ENCODE measurements at regions not wholly inside any gene's neighbourhood (a gene's known extent, or its start where the extent isn't known, plus 50 kb on each side); places are given as distances from the start of the nearest gene placed in this dataset.

DNA sequence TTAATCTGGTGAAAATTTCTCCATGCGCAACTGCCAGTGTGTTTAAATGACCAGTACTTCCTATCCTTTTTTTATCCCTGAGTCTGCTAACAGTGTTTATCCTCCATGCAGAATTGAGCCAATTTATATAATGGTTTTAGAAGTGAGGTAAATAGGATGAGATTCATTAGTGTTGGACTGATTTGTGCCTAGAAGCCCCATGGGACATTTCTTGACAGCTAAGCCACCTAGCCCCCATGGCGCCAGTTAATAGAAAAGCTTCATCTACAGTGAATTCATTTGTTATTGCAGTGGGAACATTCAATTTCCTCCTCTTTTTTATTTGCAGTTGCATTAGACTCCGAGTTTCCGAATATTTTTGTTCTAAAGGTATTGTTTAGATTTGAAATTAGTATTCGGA, 175.6 kb downstream of the ARL6IP6 start:
- DNase-seq (ENCODE audit: low read depth): no peak
- Histone ChIP-seq H3K27me3 (ENCODE audit: control insufficient read depth, insufficient read depth, low read length) (no peaks in the 10 kb centered on the region), H3K36me3 (ENCODE audit: control insufficient read depth, insufficient read depth, low read length) (no peaks in the 10 kb centered on the region), H3K4me3 (ENCODE audit: low read depth, low read length) (no peak overlapping the region)
- TF ChIP-seq, protein P1, sequence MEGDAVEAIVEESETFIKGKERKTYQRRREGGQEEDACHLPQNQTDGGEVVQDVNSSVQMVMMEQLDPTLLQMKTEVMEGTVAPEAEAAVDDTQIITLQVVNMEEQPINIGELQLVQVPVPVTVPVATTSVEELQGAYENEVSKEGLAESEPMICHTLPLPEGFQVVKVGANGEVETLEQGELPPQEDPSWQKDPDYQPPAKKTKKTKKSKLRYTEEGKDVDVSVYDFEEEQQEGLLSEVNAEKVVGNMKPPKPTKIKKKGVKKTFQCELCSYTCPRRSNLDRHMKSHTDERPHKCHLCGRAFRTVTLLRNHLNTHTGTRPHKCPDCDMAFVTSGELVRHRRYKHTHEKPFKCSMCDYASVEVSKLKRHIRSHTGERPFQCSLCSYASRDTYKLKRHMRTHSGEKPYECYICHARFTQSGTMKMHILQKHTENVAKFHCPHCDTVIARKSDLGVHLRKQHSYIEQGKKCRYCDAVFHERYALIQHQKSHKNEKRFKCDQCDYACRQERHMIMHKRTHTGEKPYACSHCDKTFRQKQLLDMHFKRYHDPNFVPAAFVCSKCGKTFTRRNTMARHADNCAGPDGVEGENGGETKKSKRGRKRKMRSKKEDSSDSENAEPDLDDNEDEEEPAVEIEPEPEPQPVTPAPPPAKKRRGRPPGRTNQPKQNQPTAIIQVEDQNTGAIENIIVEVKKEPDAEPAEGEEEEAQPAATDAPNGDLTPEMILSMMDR (IDR thresholded peaks at IDR 0.05; ENCODE audit: insufficient read depth, low read length, poor library complexity, severe bottlenecking): no peak

DNA sequence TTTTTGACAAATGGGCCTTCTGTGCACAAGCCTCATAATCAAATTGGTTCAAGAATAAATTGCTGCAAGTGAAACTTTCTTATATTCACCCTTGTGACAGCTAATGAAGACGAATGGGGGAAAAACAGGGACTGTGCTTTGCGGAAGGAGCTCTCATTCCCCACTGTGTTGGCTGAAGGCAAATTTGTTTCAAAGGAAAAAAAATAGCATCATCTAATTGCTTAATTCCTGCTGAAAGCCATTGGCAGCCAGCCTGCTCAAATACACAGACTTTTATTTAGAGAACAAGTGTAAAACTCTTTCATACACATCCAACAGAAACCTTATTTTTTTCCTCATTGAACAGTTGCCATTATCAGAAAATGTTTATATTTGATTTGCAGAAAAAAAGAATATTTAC, 172.3 kb downstream of the ARL6IP6 start:
- no peaks in the 10 kb centered on the region for H3K27me3 ChIP-seq (ENCODE audit: control insufficient read depth, insufficient read depth, low read length)
- DNase-seq (ENCODE audit: low read depth): no peak
- TF ChIP-seq, protein P1 (IDR thresholded peaks at IDR 0.05; ENCODE audit: insufficient read depth, low read length, poor library complexity, severe bottlenecking): no peak

DNA sequence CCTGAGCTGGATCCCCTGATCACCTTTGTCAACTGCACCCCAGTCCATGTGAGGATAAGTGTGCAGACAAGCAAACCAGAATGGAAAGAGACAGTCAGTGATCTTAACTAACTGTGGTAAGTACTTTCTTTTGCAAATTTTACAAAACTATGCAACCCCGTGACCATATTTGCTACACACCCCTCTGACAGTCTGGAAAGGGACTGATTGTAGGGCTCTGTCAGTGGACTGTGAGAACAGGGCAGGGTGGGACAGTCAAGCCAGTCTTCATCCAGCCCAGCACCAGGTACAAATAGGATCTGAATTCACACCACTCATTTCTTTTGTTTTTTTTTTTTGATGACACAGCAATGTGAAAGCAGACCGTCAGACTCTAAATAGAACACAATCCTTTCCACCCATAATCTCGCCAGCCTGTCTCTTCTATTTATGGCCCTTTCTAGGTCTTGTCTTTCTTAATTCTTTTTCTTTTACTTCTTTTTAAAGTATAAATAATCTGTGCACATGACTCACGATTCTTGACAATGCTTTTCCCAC, 165.6 kb downstream of the ARL6IP6 start:
- no peak for DNase-seq (ENCODE audit: low read depth)
- Histone ChIP-seq H3K4me3 (ENCODE audit: low read depth, low read length) (no peak overlapping the region), H3K27me3 (ENCODE audit: control insufficient read depth, insufficient read depth, low read length) (no peaks in the 10 kb centered on the region), H3K36me3 (ENCODE audit: control insufficient read depth, insufficient read depth, low read length) (no peaks in the 10 kb centered on the region)
- TF ChIP-seq, protein P1 (IDR thresholded peaks at IDR 0.05; ENCODE audit: insufficient read depth, low read length, poor library complexity, severe bottlenecking): no peak

More for the DNA sequence above, 172.3 kb downstream of the ARL6IP6 start:
- H3K4me3 ChIP-seq (ENCODE audit: low read depth, low read length): no peak overlapping the region
- H3K36me3 ChIP-seq (ENCODE audit: control insufficient read depth, insufficient read depth, low read length): no peaks in the 10 kb centered on the region

DNA sequence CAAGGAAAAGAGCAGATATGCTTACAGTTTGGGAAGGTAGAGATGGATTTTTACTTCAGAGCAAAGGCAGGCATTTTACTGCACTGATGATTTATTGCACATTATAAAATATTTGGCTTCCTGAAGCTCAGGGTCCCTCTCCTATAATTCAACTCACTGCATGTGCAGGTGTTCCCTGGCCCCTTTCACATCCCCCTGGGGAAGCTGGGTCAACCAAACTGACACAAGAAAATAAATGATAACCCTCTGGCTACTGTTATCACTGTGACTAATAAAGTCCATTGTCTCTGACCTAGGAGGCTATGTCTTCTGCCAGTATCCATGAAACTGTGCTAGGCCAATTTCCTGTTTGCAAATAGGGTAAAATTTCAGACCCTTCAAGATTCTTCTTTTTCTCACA, 163.1 kb downstream of the ARL6IP6 start:
- Histone ChIP-seq H3K36me3 (ENCODE audit: control insufficient read depth, insufficient read depth, low read length) (no peaks in the 10 kb centered on the region), H3K4me3 (ENCODE audit: low read depth, low read length) (no peak overlapping the region), H3K27me3 (ENCODE audit: control insufficient read depth, insufficient read depth, low read length) (no peaks in the 10 kb centered on the region)
- TF ChIP-seq, protein P1 (IDR thresholded peaks at IDR 0.05; ENCODE audit: insufficient read depth, low read length, poor library complexity, severe bottlenecking): no peak
- no peak for DNase-seq (ENCODE audit: low read depth)

DNA sequence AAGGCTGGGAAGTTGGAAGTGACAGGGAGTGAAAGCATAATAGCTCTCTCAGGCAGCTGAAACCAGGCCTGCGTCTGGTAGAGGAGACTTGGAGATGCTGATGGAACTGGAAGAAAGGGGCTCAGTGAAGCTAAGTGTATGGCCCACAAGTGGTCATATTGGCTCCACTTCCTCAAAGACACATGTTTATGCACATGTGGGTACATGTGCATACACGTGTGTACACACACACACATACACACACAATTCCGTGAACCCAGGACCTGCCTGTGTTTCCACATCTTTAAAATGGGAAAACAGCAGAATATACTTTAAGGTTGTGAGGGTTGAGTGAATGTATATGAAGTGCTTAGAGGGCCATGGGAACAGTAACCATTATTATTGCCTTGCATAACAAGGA, 160.9 kb downstream of the ARL6IP6 start:
- Histone ChIP-seq H3K4me3 (ENCODE audit: low read depth, low read length) (no peak overlapping the region), H3K36me3 (ENCODE audit: control insufficient read depth, insufficient read depth, low read length) (no peaks in the 10 kb centered on the region), H3K27me3 (ENCODE audit: control insufficient read depth, insufficient read depth, low read length) (no peaks in the 10 kb centered on the region)
- no peak for DNase-seq (ENCODE audit: low read depth)
- TF ChIP-seq, protein P1 (IDR thresholded peaks at IDR 0.05; ENCODE audit: insufficient read depth, low read length, poor library complexity, severe bottlenecking): no peak

Data from kidney epithelial cell (primary cell).